Activated B cell treated with CpG ODN at 0.5 μM for 24 hours (primary cell): ENCODE measurements at regions not wholly inside any gene's neighbourhood (a gene's known extent, or its start where the extent isn't known, plus 50 kb on each side); places are given as distances from the start of the nearest gene placed in this dataset.

Experiments used
- ATAC-seq: fragments of 200-7000 bp; cut with Tn5 transposase; one replicate; pipeline ENCODE4 v1.10.0; 2021; ENCODE audit warnings: low read depth, mild to moderate bottlenecking, moderate library complexity
- CTCF ChIA-PET: fragments of 350-600 bp; sonication (Branson Sonifier 250); formaldehyde crosslinking; loops from one replicate; lab custom pipeline; 2021; ENCODE audit warnings: antibody characterized with exemption; lab: Charles Lee
- POLR2A ChIA-PET: fragments of 350-600 bp; sonication (Branson Sonifier 250); formaldehyde crosslinking; loops from one replicate; lab custom pipeline; 2021; ENCODE audit warnings: antibody characterized with exemption; lab: Charles Lee
- DNase-seq: peaks from one replicate; pipeline ENCODE4 v3.0.0; 2022
- H3K27ac Mint-ChIP-seq: one replicate; pipeline ENCODE4 v1.8.0; 2020; ENCODE audit warnings: mixed read lengths
- H3K27me3 Mint-ChIP-seq: one replicate; pipeline ENCODE4 v1.8.0; 2021; ENCODE audit warnings: mixed read lengths
- H3K36me3 Mint-ChIP-seq: one replicate; pipeline ENCODE4 v1.8.0; 2021; ENCODE audit warnings: low read depth, mixed read lengths
- H3K4me1 Mint-ChIP-seq: one replicate; pipeline ENCODE4 v1.8.0; 2021; ENCODE audit warnings: mixed read lengths
- H3K4me3 Mint-ChIP-seq: one replicate; pipeline ENCODE4 v1.8.0; 2020; ENCODE audit warnings: mild to moderate bottlenecking, mixed read lengths
- H3K9me3 Mint-ChIP-seq: one replicate; pipeline ENCODE4 v1.8.0; 2020; ENCODE audit warnings: mixed read lengths
- CTCF ChIP-seq: fragments of 200-600 bp; IDR thresholded peaks from one replicate; pipeline ENCODE4 v1.8.0; 2022; ENCODE audit warnings: antibody characterized with exemption, mild to moderate bottlenecking
- intact Hi-C: fragments of 100-400 bp; cut with micrococcal nuclease; formaldehyde crosslinking; loops from one replicate; pipeline ENCODE4 v1.15.1; 2024

- Mint-ChIP-seq H3K36me3 (no peaks in the 10 kb centered on the region), H3K4me3 (no peak overlapping the region), H3K27ac (no peak overlapping the region), H3K9me3 (peaks cover 2% of the 10 kb centered on the region), H3K27me3 (no peaks in the 10 kb centered on the region), H3K4me1 (no peaks in the 10 kb centered on the region)
- ChIA-PET POLR2A (no interaction called here), CTCF (no interaction called here)
- ATAC-seq (no peak), DNase-seq (no peak)
- intact Hi-C loops = no loop called here
- TF ChIP-seq CTCF = no peak
Measured at GRCh38 chr21:18950045-18950740, 546.6 kb upstream of the TMPRSS15 start.

GRCh38 chr21:18951271-18952038 is 547.9 kb upstream of the TMPRSS15 start:
- Mint-ChIP-seq H3K27me3 (no peaks in the 10 kb centered on the region), H3K4me1 (no peaks in the 10 kb centered on the region), H3K27ac (no peak overlapping the region), H3K4me3 (no peak overlapping the region), H3K36me3 (no peaks in the 10 kb centered on the region), H3K9me3 (peaks cover 2% of the 10 kb centered on the region)
- POLR2A ChIA-PET = no interaction called here
- intact Hi-C loops = no loop called here
- no peak for ATAC-seq
- CTCF ChIA-PET = interaction anchor here (1.1 kb wide), 1 partner anchor 9 kb away, joined by 3 read pairs; no protein-coding TSS in a partner anchor
- DNase-seq = no peak
- no peak for TF ChIP-seq CTCF

- Mint-ChIP-seq H3K27ac (no peak overlapping the region), H3K4me3 (no peak overlapping the region), H3K4me1 (no peaks in the 10 kb centered on the region), H3K9me3 (peaks cover 2% of the 10 kb centered on the region), H3K27me3 (no peaks in the 10 kb centered on the region), H3K36me3 (no peaks in the 10 kb centered on the region)
- DNase-seq (no peak), ATAC-seq (no peak)
- TF ChIP-seq CTCF = no peak
- ChIA-PET POLR2A (no interaction called here), CTCF (no interaction called here)
- intact Hi-C loops = no loop called here
Measured at GRCh38 chr21:18954441-18954844, 550.9 kb upstream of the TMPRSS15 start.

- H3K9me3 Mint-ChIP-seq = no peaks in the 10 kb centered on the region
- ATAC-seq = no peak
- POLR2A ChIA-PET = no interaction called here
Measured at GRCh38 chr21:18959817-18960216, 556.2 kb upstream of the TMPRSS15 start.

More at GRCh38 chr21:18959817-18960216, 556.2 kb upstream of the TMPRSS15 start:
- no peak overlapping the region for H3K27ac Mint-ChIP-seq
- no peak overlapping the region for H3K4me3 Mint-ChIP-seq
- no peaks in the 10 kb centered on the region for H3K4me1 Mint-ChIP-seq
- H3K27me3 Mint-ChIP-seq = no peaks in the 10 kb centered on the region
- intact Hi-C loops = no loop called here
- H3K36me3 Mint-ChIP-seq = no peaks in the 10 kb centered on the region
- TF ChIP-seq CTCF = no peak
- no peak for DNase-seq
- CTCF ChIA-PET = interaction anchor here (0.7 kb wide), 1 partner anchor 98 kb away, joined by 3 read pairs; no protein-coding TSS in a partner anchor
